HG03442 (cell line): ENCODE measurements at regions not wholly inside any gene's neighbourhood (a gene's known extent, or its start where the extent isn't known, plus 50 kb on each side); places are given as distances from the start of the nearest gene placed in this dataset.

ENCODE experiments used
- ATAC-seq: cut with Tn5 transposase; IDR thresholded peaks from one replicate; pipeline ENCODE4 v1.9.1; 2021; ENCODE audit warnings: mild to moderate bottlenecking, moderate library complexity; ENCODE audit not compliant: unreplicated experiment

- ATAC-seq = no peak
These were observed 136.1 kb downstream of the ANKRD60 start for GRCh38 chr20:58092353-58092752.

- no peak for ATAC-seq
These were observed 136.6 kb downstream of the ANKRD60 start for GRCh38 chr20:58091810-58092209.

GRCh38 chr20:58090161-58090560 lies 138.3 kb downstream of the ANKRD60 start:
- no peak for ATAC-seq

GRCh38 chr20:58088625-58089024 lies 139.8 kb downstream of the ANKRD60 start:
- no peak for ATAC-seq

GRCh38 chr20:58088105-58088504 lies 140.3 kb downstream of the ANKRD60 start:
- ATAC-seq = no peak

GRCh38 chr20:58087562-58087858 lies 140.9 kb downstream of the ANKRD60 start:
- no peak for ATAC-seq

- no peak for ATAC-seq
These were observed 141.5 kb downstream of the ANKRD60 start for GRCh38 chr20:58086763-58087561.

- no peak for ATAC-seq
These were observed 143.5 kb downstream of the ANKRD60 start for GRCh38 chr20:58084966-58085365.

- no peak for ATAC-seq
These were observed 143.9 kb downstream of the ANKRD60 start for GRCh38 chr20:58084566-58084965.

GRCh38 chr20:58081846-58082245 lies 146.6 kb downstream of the ANKRD60 start:
- no peak for ATAC-seq

GRCh38 chr20:58078741-58079522 lies 149.5 kb downstream of the ANKRD60 start:
- no peak for ATAC-seq

GRCh38 chr20:58077282-58077681 lies 151.2 kb downstream of the ANKRD60 start:
- ATAC-seq = no peak

- no peak for ATAC-seq
These were observed 152.0 kb downstream of the ANKRD60 start for GRCh38 chr20:58076405-58076804.

GRCh38 chr20:58075586-58076345 lies 152.7 kb downstream of the ANKRD60 start:
- ATAC-seq = no peak

GRCh38 chr20:58073945-58074856 lies 154.3 kb downstream of the ANKRD60 start:
- ATAC-seq = no peak

- ATAC-seq = no peak
These were observed 155.5 kb downstream of the ANKRD60 start for GRCh38 chr20:58072695-58073671.

- ATAC-seq = no peak
These were observed 156.5 kb downstream of the ANKRD60 start for GRCh38 chr20:58071991-58072390.

GRCh38 chr20:58071298-58071697 lies 157.2 kb downstream of the ANKRD60 start:
- no peak for ATAC-seq

- no peak for ATAC-seq
These were observed 157.7 kb downstream of the ANKRD60 start for GRCh38 chr20:58070664-58071196.
